NCI-H345 (cell line): ENCODE measurements at regions not wholly inside any gene's neighbourhood (a gene's known extent, or its start where the extent isn't known, plus 50 kb on each side); places are given as distances from the start of the nearest gene placed in this dataset.

Experiments
- DNase-seq: peaks from one replicate; lab custom pipeline; 2025; lab: John Stamatoyannopoulos, UW

GRCh38 chr6:56767892-56768531 lies 125.3 kb upstream of the DST start:
- no peak for DNase-seq

DNA sequence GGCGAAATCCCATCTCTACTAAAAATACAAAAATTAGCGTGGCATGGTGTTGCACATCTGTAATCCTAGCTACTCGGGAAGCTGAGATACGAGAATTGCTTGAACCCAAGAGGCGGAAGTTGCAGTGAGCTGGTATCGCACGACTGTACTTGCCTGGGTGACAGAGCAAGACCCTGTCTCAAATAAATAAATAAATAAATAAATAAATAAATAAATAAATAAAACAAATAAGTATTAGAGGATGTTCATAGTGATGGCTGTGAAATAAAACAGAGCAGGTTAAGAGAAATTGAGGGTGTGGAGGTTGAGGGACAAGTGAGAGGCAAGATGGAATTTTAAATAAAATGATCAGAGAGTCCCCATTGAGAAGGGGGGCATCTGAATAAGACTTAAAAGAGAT lies 124.7 kb upstream of the DST start:
- no peak for DNase-seq

DNA sequence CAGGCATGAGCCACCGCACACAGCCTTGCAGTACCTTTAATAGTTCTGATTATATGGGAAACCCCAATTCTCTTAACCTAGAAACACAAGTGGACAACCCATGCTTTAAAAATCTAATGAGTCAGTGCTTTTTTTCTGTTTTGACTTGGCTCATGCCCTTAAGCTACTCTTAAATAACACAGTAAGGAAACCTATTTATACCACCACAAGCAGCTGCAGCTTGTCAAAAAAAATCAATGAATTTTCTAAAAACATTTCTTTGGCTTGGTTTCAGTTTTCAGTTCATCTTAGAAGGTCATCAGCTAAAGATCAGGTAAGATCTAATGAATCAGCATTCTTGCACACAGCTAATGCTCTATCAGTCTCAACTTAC lies 124.1 kb upstream of the DST start:
- no peak for DNase-seq

DNA sequence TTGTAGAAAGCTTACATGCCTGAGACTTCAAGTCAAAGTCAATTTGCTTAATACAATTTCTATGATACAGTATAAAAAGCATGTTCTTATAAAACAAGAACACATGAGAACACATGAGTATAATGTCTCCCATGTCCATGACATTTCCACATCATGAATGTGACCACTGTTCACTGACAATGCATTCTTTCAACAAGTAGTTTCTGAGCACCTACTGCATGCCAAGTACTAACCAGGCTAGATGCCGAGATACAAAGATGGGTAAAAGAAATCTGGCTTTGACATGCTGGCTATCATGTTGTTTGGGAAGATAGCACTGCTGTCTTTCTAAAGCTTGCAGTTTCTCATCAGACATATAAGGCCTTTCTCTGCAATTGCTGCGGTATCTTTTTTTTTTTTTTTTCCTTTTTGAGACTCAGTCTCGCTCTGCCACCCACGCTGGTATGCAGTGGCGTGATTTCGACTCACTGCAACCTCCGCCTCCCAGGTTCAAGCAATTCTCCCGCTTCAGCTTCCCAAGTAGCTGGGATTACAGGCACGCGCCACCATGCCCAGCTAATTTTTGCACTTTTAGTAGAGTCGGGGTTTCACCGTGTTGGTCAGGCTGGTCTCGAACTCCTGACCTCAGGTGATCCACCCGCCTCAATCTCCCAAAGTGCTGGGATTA lies 123.6 kb upstream of the DST start:
- DNase-seq = no peak

DNA sequence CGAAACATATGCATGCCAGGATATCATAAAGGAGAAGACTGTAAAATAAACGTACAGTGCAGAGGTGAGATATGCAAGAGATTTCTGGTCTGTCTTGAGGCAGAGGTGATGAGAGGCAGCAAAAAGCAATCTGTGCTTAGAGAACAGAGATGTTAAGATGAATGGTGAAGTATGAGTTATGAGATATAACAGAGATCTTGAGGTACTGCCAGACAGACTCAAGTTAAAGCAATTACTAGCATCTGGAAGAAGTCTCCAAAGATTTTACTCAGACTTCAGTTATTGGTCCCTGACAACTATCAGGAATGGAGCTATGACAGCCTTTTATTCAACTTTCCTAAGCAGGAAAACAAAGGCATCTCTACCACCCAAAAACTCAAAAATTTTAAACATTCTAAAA lies 122.8 kb upstream of the DST start:
- no peak for DNase-seq

GRCh38 chr6:56764081-56764566 lies 121.4 kb upstream of the DST start:
- no peak for DNase-seq

DNA sequence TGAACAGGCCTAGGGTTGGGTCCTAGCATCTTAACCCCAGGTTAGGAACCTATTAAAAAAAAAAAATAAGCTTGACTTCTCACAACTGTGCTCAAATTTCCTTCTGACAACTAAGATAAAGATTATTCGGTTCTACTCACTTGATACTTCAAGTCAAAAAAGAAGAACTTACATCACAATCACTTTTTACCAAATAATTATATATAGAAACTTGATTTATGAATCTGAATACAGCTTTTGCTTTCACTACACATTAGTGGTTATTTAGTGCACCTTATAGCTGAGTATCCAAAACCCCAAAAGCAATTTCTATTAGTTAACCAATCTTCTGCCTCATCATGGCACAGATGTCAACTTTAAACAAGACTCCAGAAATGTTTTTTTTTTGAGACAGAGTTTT lies 119.0 kb upstream of the DST start:
- DNase-seq = no peak

GRCh38 chr6:56760842-56761241 lies 118.2 kb upstream of the DST start:
- DNase-seq = no peak

GRCh38 chr6:56759521-56759920 lies 116.8 kb upstream of the DST start:
- DNase-seq = no peak

- DNase-seq = no peak
Measured at GRCh38 chr6:56758553-56758952, 115.9 kb upstream of the DST start.

GRCh38 chr6:56758120-56758519 lies 115.4 kb upstream of the DST start:
- DNase-seq = no peak

- no peak for DNase-seq
Measured at GRCh38 chr6:56757588-56757984, 114.9 kb upstream of the DST start.

GRCh38 chr6:56756791-56757587 lies 114.3 kb upstream of the DST start:
- no peak for DNase-seq

GRCh38 chr6:56756219-56756789 lies 113.6 kb upstream of the DST start:
- no peak for DNase-seq

GRCh38 chr6:56755040-56755439 lies 112.4 kb upstream of the DST start:
- DNase-seq = no peak

GRCh38 chr6:56753811-56754210 lies 111.1 kb upstream of the DST start:
- no peak for DNase-seq

GRCh38 chr6:56752534-56752933 lies 109.8 kb upstream of the DST start:
- no peak for DNase-seq

DNA sequence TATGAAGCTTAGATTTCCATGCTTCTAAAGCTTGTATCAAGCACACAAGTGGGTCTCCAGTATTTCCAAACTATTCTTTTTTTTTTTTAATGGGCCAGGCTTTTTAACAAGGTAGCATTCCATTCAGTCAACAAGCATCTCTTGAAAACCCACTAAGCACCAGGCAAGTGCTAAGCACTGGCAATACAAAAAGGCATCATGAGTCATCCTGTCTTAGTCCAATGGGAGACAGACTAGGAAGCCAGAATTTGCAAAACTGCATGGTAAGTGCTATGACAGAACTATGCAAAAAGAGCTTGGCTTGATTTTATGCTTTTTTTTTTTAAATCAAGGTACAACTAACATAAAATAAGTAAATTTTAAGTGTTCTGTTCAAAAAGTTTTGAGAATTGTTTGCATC lies 109.3 kb upstream of the DST start:
- DNase-seq = peak; percentile 4

GRCh38 chr6:56751604-56752003 lies 108.9 kb upstream of the DST start:
- DNase-seq = no peak

DNA sequence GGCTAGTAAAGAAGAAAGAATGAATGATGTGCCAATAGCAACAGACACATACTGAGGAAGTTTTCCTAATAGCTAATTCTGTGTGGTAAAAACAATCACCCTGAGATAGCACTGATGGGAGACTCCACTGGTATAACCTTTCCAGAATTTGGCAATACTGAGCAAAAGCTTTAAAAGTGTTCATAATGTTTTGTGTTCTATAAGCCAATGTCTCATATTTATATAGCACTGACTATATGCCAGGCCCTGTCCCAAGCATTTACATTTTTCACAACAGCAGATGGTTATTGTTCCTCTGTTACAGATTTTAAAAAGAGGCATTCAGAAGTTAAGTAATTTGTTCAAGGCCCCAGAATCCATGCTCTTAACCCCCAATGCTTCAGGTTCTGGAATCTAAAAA lies 108.0 kb upstream of the DST start:
- DNase-seq = no peak

DNA sequence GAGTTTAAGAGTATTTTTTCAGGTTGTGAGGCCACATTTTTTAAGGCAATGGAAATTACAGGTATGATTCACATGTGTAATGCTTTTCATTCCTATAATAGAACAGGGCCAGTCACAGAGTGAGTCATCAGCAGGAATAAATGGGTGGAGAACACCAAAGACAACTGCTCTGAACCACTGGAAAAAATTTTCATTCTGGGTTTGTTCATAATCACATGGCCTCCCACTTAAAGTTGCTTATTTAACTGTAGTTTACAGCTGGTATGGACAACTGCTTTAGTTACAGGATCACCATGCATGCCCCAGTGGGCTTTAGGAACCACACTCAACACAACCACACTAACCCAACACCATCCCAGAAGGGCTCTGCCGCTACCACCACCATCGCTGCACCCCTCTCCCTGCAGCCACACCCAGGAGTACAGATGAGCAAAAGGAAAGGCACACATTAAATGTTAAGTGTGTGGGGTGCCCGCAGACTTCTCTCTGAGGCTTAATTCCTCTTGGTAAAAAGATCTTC lies 107.0 kb upstream of the DST start:
- no peak for DNase-seq

GRCh38 chr6:56746767-56747504 lies 104.2 kb upstream of the DST start:
- DNase-seq = peak; percentile 11
